Prostate gland (tissue), 2 donors: ENCODE measurements at regions not wholly inside any gene's neighbourhood (a gene's known extent, or its start where the extent isn't known, plus 50 kb on each side); places are given as distances from the start of the nearest gene placed in this dataset.

ENCODE experiments used
- DNase-seq: peaks from one replicate; pipeline ENCODE4 v3.0.0-alpha.2; 2019; ENCODE audit warnings: low spot score
- H3K27ac ChIP-seq, 2 donors: fragments of 200-600 bp; sonication (generic); 2 replicates each; pipeline ENCODE4 v1.5.1; 2017 to 2019
- H3K27me3 ChIP-seq: fragments of 200-600 bp; sonication (generic); replicated peaks from 2 replicates; pipeline ENCODE4 v1.5.1; 2019; ENCODE audit not compliant: insufficient read depth
- H3K36me3 ChIP-seq, 2 donors: fragments of 200-600 bp; sonication (generic); 1 replicate in 1 of 2; 2 replicates in 1 of 2; pipeline versions ENCODE4 v1.5.1 to v1.8.1; 2017 to 2019
- H3K4me1 ChIP-seq: fragments of 200-600 bp; sonication (generic); replicated peaks from 2 replicates; pipeline ENCODE4 v1.5.1; 2019
- H3K4me3 ChIP-seq, 2 donors: fragments of 200-600 bp; sonication (generic); 2 replicates each; pipeline ENCODE4 v1.5.1; 2017 to 2019
- H3K9me3 ChIP-seq: fragments of 200-600 bp; sonication (generic); 2 replicates; pipeline ENCODE4 v1.5.1; 2017
- POLR2A ChIP-seq: fragments of 450-650 bp; IDR thresholded peaks from one replicate; pipeline ENCODE4 v1.6.1; 2016; ENCODE audit warnings: antibody characterized with exemption, mild to moderate bottlenecking
- POLR2AphosphoS5 ChIP-seq: sonication (generic); formaldehyde crosslinking; IDR thresholded peaks from one replicate; pipeline ENCODE4 v1.6.1; 2017; ENCODE audit warnings: antibody characterized with exemption
- WGBS: methylation state at CpG from one replicate; pipeline ENCODE4 v1.1.5; 2018; 5-methylcytosine and 5-hydroxymethylcytosine counted together
- intact Hi-C: fragments of 100-400 bp; cut with DNase I; formaldehyde crosslinking; loops from one replicate; pipeline ENCODE4 v1.14.2; 2022
- TF ChIP-seq, protein P1 (sequence below), 4 experiments: fragments of 200-600 bp in 2 of 4; fragments of 450-650 bp in 2 of 4; sonication (generic) in 2 of 4; IDR thresholded peaks; 1 replicate in 3 of 4; 2 replicates in 1 of 4; pipeline ENCODE4 v1.5.1; 2016 to 2019; ENCODE audit warnings: antibody characterized with exemption in 4 of 4, mild to moderate bottlenecking in 2 of 4, moderate library complexity in 2 of 4

DNA sequence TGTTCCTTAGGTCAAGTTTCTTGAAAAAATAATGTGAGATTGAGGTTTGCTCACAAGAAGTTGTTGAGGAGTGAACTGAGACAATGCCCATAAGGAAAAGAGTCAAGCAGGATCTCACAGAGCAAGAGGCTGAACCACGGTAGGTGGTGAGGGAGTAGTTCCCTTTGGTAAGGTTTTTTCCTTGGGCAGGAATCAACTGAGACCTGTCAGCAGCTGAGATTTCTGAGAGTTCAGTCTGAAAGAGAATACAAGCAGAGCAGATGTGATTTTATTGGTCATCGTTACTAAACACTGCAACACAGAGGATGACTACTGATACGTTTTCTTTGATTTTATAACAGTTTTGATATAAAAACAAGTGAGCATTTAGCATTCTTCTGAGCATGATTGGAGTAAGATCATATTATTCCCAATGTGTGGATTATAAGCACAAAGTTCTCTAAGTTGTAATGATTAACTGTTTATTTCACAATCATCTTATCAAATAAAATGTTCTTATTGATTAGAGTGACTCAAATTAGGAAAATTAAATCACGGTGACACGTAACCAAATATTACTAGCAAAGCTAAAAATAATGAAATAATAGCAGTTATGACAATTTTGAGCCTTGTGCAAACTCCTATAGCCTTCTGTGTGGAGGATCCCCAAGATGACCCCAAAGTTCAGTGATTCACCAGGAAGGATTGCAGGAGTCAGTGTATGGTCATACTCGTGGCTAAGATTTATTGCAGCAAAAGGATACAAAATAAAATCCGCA, 346.2 kb upstream of the ZNF717 start:
- no peaks in the 10 kb centered on the region for H3K9me3 ChIP-seq
- H3K27ac ChIP-seq: no peak overlapping the region
- intact Hi-C loops: no loop called here
- no peak for DNase-seq
- H3K4me3 ChIP-seq: no peak overlapping the region
- no peaks in the 10 kb centered on the region for H3K27me3 ChIP-seq
- H3K4me1 ChIP-seq: no peaks in the 10 kb centered on the region
- no peak for TF ChIP-seq POLR2A
- H3K36me3 ChIP-seq: no peaks in the 10 kb centered on the region
- WGBS: 61% methylated on average over 7 of the region's 7 CpGs

DNA sequence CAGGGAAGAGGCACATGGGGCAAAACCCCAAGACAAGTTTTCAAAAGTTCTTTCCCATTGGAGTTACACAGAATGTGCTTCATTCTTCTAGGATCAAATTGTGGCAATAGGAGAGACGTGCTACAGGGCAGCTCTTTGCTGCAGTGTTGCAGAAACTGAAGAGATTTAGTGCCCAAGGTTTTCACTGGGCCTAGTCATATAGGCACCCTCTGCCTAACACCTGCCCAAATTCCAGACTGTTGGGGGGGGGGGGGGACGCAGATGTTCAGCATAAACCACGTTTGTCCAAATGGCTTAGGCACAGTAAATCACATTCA, 346.8 kb upstream of the ZNF717 start:
- intact Hi-C loops: no loop called here
- TF ChIP-seq, protein P1, sequence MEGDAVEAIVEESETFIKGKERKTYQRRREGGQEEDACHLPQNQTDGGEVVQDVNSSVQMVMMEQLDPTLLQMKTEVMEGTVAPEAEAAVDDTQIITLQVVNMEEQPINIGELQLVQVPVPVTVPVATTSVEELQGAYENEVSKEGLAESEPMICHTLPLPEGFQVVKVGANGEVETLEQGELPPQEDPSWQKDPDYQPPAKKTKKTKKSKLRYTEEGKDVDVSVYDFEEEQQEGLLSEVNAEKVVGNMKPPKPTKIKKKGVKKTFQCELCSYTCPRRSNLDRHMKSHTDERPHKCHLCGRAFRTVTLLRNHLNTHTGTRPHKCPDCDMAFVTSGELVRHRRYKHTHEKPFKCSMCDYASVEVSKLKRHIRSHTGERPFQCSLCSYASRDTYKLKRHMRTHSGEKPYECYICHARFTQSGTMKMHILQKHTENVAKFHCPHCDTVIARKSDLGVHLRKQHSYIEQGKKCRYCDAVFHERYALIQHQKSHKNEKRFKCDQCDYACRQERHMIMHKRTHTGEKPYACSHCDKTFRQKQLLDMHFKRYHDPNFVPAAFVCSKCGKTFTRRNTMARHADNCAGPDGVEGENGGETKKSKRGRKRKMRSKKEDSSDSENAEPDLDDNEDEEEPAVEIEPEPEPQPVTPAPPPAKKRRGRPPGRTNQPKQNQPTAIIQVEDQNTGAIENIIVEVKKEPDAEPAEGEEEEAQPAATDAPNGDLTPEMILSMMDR (IDR thresholded peaks at IDR 0.05): no peak
- no peak for TF ChIP-seq POLR2AphosphoS5
- TF ChIP-seq POLR2A: no peak
- WGBS: 55% methylated on average over 3 of the region's 3 CpGs

DNA sequence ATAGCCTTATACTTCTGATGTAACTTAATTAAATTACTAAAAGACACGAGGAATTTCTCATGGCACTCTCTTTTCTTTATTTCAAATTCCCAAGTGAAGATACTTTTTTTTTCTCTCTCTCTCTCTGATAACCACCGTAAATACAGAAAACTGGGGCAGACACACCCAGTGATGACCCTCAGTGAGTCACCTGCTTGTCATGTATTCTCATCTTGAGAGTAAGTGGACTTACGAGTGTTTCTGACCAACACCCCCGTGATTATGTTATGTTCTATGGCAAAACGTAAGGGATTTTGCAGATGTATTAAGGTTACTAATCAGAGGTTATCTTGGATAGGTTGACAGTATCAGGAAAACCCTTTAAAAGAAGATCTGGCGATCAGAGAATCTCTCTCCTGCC, 348.8 kb upstream of the ZNF717 start:
- Histone ChIP-seq H3K4me3 (no peak overlapping the region), H3K9me3 (no peaks in the 10 kb centered on the region), H3K4me1 (no peaks in the 10 kb centered on the region), H3K27ac (no peak overlapping the region), H3K27me3 (no peaks in the 10 kb centered on the region), H3K36me3 (no peaks in the 10 kb centered on the region)
- no peak for DNase-seq
- 67% methylated on average over 6 of the region's 6 CpGs for WGBS
- TF ChIP-seq POLR2A: no peak
- TF ChIP-seq POLR2AphosphoS5: no peak
- intact Hi-C loops: no loop called here

More for the DNA sequence above, 346.8 kb upstream of the ZNF717 start:
- no peak overlapping the region for H3K4me3 ChIP-seq
- H3K27ac ChIP-seq: no peak overlapping the region
- no peaks in the 10 kb centered on the region for H3K4me1 ChIP-seq
- no peaks in the 10 kb centered on the region for H3K27me3 ChIP-seq
- H3K36me3 ChIP-seq: no peaks in the 10 kb centered on the region
- no peaks in the 10 kb centered on the region for H3K9me3 ChIP-seq
- DNase-seq: no peak

DNA sequence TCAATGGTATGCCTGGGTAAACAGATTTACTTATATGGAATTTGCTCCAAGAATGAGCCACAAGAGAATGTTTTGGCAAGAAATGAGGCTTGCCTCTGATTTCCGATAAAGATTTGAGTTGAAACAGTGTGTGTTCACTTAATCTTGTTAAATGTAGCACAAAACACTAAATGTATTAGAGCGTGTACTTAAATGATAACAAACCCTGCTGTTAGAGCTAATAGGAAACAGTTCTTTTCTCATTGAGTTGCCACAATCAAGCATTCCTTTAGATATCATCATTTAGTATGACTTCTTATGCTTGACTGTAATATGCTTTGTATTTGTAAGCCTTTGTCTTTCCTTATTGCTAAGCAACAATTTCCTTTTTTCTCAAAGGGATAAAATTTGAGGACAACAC, 353.6 kb upstream of the ZNF717 start:
- Histone ChIP-seq H3K27ac (no peak overlapping the region), H3K9me3 (no peaks in the 10 kb centered on the region), H3K4me3 (no peak overlapping the region), H3K36me3 (no peaks in the 10 kb centered on the region), H3K4me1 (no peaks in the 10 kb centered on the region), H3K27me3 (no peaks in the 10 kb centered on the region)
- 15% methylated on average over 2 of the region's 2 CpGs for WGBS
- DNase-seq: no peak
- intact Hi-C loops: no loop called here
- TF ChIP-seq, protein P1 (IDR thresholded peaks at IDR 0.05): no peak
- TF ChIP-seq POLR2A: no peak

DNA sequence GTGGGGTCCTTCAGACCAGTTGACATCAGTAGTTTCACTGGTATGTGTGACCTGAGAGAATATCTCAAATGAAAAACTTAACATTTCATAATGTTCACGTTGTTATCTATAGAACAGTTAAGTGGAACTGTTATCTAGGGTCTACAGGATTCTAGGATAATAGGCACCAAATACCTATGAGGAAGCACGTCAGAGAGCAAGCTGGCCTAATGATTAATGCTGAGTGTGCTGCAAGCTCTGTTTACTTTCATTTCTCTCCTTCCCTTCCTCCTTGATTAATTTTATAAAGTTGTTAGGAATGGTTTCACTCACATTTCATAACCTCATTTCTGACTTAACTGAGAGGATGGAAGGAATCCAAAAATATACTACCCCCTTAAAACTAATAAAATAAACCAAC, 362.5 kb upstream of the ZNF717 start:
- Histone ChIP-seq H3K4me1 (no peaks in the 10 kb centered on the region), H3K36me3 (no peaks in the 10 kb centered on the region), H3K9me3 (no peaks in the 10 kb centered on the region), H3K4me3 (no peak overlapping the region), H3K27ac (no peak overlapping the region), H3K27me3 (no peaks in the 10 kb centered on the region)
- no peak for DNase-seq
- intact Hi-C loops: no loop called here
- WGBS: 74% methylated on average over 2 of the region's 2 CpGs
- TF ChIP-seq, protein P1 (IDR thresholded peaks at IDR 0.05): no peak
- TF ChIP-seq POLR2A (no peak), POLR2AphosphoS5 (no peak)

DNA sequence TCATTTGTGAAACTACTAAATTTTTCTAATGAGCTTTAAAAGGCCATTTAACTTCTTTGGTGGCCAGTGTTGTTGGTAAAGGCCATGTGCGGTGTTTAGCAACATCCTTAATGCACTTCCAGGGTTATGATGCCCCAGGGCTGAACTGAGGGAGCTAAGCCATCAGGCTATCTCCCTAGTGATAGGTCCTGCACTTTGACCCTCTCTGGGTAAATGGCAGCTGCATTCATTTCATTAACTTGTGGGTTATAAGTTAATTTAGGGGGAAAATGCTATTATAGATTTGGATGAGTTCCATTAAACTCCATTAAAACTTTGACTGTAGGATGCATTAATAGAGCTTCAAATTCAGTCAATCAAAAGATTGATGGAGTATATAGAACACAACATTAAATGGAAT, 366.7 kb upstream of the ZNF717 start:
- TF ChIP-seq, protein P1 (IDR thresholded peaks at IDR 0.05): no peak
- no peak for TF ChIP-seq POLR2A
- TF ChIP-seq POLR2AphosphoS5: no peak

More for the DNA sequence above, 366.7 kb upstream of the ZNF717 start:
- WGBS: 81% methylated on average over 1 of the region's 1 CpG
- DNase-seq: no peak
- Histone ChIP-seq H3K9me3 (no peaks in the 10 kb centered on the region), H3K27ac (no peak overlapping the region), H3K27me3 (no peaks in the 10 kb centered on the region), H3K4me3 (no peak overlapping the region), H3K36me3 (no peaks in the 10 kb centered on the region), H3K4me1 (no peaks in the 10 kb centered on the region)
- intact Hi-C loops: no loop called here
